AG04449 (cell line): ENCODE measurements at regions not wholly inside any gene's neighbourhood (a gene's known extent, or its start where the extent isn't known, plus 50 kb on each side); places are given as distances from the start of the nearest gene placed in this dataset.

Experiments
- CTCF ChIA-PET: fragments of 350-600 bp; formaldehyde crosslinking; extraction: SDS; loops from one replicate; lab custom pipeline; 2021; ENCODE audit warnings: antibody characterized with exemption; lab: Yijun Ruan, JAX
- POLR2A ChIA-PET: fragments of 400-600, 350-600 bp; formaldehyde crosslinking; extraction: SDS; loops from one replicate; lab custom pipeline; 2020; ENCODE audit warnings: antibody characterized with exemption, inconsistent platforms; lab: Yijun Ruan, JAX
- DNase-seq: peaks from one replicate; pipeline ENCODE4 v3.0.0-alpha.2; 2010; ENCODE audit warnings: low read depth, low spot score
- H3K4me3 ChIP-seq: 2 replicates; pipeline ENCODE4 v1.5.1; 2011; ENCODE audit warnings: low read depth, mild to moderate bottlenecking, control low read depth, low read length
- TF ChIP-seq, protein P1 (sequence below): IDR thresholded peaks from one replicate; pipeline ENCODE4 v1.5.1; 2011; ENCODE audit warnings: mild to moderate bottlenecking, moderate library complexity, low read length, control low read depth, inconsistent platforms; ENCODE audit not compliant: insufficient read depth; ENCODE audit errors: missing control alignments

DNA sequence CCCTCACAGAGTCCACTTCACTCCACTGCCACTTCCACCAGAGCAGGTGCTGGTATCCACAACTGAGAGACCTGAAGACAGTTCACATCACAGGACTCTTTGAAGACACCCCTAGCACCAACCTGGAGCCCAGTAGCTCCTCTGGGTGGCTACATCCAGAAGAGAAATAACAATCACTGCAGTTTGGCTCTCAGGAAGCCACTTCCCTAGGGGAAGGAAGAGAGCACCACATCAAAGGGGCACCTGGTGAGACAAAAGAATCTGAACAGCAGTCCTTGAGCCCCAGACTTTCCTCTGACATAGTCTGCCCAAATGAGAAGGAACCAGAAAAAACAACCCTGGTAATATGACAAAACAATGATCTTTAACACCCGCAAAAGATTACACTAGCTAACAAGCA lies 113.2 kb downstream of the TENT5C start:
- no peak for DNase-seq
- TF ChIP-seq, protein P1, sequence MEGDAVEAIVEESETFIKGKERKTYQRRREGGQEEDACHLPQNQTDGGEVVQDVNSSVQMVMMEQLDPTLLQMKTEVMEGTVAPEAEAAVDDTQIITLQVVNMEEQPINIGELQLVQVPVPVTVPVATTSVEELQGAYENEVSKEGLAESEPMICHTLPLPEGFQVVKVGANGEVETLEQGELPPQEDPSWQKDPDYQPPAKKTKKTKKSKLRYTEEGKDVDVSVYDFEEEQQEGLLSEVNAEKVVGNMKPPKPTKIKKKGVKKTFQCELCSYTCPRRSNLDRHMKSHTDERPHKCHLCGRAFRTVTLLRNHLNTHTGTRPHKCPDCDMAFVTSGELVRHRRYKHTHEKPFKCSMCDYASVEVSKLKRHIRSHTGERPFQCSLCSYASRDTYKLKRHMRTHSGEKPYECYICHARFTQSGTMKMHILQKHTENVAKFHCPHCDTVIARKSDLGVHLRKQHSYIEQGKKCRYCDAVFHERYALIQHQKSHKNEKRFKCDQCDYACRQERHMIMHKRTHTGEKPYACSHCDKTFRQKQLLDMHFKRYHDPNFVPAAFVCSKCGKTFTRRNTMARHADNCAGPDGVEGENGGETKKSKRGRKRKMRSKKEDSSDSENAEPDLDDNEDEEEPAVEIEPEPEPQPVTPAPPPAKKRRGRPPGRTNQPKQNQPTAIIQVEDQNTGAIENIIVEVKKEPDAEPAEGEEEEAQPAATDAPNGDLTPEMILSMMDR, result no peak
- H3K4me3 ChIP-seq, result no peak overlapping the region
- POLR2A ChIA-PET, result no interaction called here
- CTCF ChIA-PET, result interaction anchor here (0.9 kb wide), 1 partner anchor 35 kb away, joined by 3 read pairs; no protein-coding TSS in a partner anchor

DNA sequence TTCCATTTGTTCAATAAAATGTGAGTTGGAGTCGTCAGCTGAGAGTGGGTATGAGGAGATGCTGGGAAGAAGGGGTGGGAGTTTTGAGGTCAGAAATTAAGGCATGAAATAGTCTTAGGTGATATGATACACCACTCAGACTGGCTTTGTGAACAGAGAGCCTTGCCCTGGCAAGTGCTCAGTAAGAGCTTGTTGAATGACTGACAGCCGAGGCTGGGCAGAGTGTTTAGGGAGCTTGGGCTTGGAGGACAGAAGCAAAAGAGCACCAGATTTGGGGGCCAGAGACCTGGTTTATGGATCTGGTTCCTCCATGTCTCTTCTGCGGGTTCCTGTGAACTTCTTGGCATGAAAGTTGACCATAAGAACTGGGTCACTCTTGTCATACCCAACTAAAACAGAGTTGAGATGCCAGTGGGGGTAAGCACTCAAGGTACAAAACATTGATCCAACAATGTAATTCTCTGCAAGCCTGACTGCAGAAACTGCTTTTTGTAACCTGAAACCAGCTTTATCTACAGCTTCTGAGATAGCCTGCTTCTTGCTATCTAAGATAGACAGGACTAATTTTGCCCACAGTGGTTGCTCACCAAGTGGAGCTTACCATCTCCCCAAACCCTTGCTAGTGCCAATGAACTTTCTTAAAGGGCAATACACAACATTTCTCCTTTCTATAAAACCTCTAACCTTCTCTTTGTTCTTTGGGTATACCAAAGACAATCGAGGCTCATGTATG lies 126.4 kb downstream of the TENT5C start:
- POLR2A ChIA-PET, result no interaction called here
- no peak for DNase-seq
- CTCF ChIA-PET, result interaction anchor here (0.5 to 2.1 kb wide), 2 partner anchors 22 to 219 kb away, joined by 3 to 6 read pairs; no protein-coding TSS in a partner anchor

DNA sequence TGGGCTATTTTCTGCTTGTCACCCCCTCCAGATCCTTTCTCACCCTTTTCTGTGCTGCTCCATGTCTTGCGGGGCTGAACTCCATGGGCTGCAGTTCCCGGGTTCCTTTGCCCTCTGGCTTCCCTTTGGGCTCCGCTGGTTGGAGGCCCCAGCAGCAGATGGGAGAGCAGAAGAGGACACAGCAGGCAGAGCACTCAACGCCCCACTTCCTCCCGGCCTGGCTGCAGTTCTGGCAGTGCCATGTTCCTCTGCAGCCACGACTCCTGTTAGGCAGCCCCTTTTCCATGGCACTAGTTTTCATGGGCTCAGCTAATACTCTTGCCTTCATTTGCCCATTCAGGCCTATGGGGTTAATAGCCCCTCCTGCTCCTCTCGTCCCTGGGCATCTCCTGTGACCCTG lies 127.1 kb downstream of the TENT5C start:
- ChIA-PET POLR2A (no interaction called here), CTCF (interaction anchor here (2.1 kb wide), 1 partner anchor 21 kb away, joined by 6 read pairs; no protein-coding TSS in a partner anchor)
- TF ChIP-seq, protein P1, result no peak

More for the DNA sequence above, 126.4 kb downstream of the TENT5C start:
- TF ChIP-seq, protein P1, result no peak
- no peak overlapping the region for H3K4me3 ChIP-seq

DNA sequence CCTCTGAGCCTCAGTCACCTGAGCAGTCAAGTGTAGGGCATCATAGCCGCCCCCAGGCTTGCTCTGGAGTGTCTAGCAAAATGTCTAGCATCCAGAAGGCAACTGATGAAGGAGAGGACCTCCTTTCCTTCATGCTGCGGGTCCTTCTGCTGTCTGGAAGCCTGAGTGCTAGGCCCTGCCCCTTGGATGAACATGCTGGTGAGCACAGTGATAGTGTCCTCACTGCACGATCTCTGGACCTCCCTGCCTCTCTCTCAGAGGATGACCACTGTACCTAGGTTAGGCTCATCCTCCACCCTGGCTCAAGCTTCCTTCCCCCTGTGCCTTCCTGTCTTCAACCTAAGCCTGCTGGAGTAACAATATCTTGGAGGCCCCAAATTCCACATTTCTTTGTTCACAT lies 128.6 kb downstream of the TENT5C start:
- ChIA-PET CTCF (interaction anchor here (0.7 to 1.9 kb wide), 4 partner anchors 20 to 199 kb away, joined by 3 to 9 read pairs (median 6); no protein-coding TSS in a partner anchor), POLR2A (no interaction called here)
- TF ChIP-seq, protein P1, result no peak
- H3K4me3 ChIP-seq, result no peak overlapping the region
- no peak for DNase-seq

More for the DNA sequence above, 127.1 kb downstream of the TENT5C start:
- no peak overlapping the region for H3K4me3 ChIP-seq
- no peak for DNase-seq

DNA sequence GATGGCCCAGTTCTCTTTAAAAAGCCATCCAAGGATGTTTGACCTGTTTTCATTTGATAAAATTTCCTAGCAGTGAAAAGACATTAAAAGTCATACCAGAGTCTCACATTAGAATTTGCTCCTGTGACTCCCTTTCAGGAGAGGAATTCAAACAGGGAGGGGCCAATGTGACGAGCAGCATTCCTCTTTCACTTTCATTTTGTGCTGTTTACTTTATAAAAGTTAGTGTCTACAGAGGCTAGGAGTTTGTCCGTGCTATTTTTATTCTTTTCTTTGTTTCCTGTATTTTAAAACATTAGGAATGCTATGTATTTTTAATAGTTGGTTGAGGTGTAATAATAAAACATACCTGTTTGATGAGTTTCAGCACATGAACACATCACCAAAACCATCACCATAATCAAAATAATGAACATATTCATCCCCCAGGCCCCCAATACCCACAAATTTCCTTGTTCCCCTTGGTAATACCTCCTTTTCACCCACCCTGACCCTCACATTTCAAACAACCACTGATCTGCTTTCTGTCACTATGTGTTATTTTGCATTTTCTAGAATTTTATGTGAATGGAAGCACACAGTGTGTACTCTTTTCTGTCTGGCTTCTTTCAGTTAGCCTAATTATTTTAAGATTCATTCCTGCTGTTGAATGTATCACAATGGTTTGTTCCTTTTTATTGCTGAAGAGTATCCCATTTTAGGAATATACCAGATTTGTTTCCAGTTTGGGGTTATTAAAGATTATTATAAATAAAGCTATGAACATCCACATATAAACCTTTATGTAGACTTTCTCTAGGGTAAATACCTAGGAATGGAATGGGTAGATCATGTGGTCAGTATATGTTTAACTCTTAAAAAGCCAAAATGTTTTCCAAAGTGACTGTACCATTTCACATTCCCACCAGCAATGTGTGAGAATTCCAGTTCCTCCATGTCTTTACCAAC lies 129.5 kb downstream of the TENT5C start:
- TF ChIP-seq, protein P1, result no peak
- ChIA-PET CTCF (interaction anchor here (1.0 to 6.5 kb wide), 4 partner anchors 19 to 200 kb away, joined by 4 to 70 read pairs (median 8); no protein-coding TSS in a partner anchor), POLR2A (no interaction called here)
- H3K4me3 ChIP-seq, result peak overlapping the region; percentile 13
- no peak for DNase-seq
